Activated gamma-delta T cell treated with Interleukin-2 at 50 U/mL for 16 hours (primary cell): ENCODE measurements at regions not wholly inside any gene's neighbourhood (a gene's known extent, or its start where the extent isn't known, plus 50 kb on each side); places are given as distances from the start of the nearest gene placed in this dataset.
"Not testable (repeated sequence)": the region's sequence is repeated elsewhere in the genome, so short reads cannot be mapped to it uniquely, and the experiment has no call there.

Experiments used
- DNase-seq: peaks from one replicate; pipeline ENCODE4 v3.0.0-alpha.2; 2020

GRCh38 chr6:3672339-3672738, 79.2 kb downstream of the PXDC1 start:
- DNase-seq, result not testable (repeated sequence)

GRCh38 chr6:3671382-3671781, 80.1 kb downstream of the PXDC1 start:
- no peak for DNase-seq

- no peak for DNase-seq
These were observed 81.2 kb downstream of the PXDC1 start for GRCh38 chr6:3670356-3670755.

DNA sequence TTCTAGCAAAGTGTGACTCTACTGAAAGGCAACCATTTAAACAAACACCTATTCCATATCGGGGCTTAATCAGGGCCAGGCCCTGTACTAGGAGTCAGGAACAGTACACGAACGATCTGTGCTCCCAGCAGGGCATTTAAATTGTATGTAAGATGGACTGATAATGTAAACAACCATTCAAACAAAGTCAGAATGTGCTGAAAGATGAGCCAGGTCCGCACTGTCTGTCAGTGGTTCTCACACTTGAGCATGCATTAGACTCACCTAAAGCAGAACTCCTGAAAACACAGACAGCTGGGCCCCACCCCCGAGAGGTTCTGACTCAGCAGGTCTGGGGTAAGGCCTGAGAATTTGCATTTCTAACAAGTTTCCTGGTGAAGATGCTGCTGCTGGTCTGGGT, 81.6 kb downstream of the PXDC1 start:
- no peak for DNase-seq

- DNase-seq, result no peak
These were observed 85.9 kb downstream of the PXDC1 start for GRCh38 chr6:3665608-3666007.

- DNase-seq, result no peak
These were observed 86.9 kb downstream of the PXDC1 start for GRCh38 chr6:3664625-3665041.

DNA sequence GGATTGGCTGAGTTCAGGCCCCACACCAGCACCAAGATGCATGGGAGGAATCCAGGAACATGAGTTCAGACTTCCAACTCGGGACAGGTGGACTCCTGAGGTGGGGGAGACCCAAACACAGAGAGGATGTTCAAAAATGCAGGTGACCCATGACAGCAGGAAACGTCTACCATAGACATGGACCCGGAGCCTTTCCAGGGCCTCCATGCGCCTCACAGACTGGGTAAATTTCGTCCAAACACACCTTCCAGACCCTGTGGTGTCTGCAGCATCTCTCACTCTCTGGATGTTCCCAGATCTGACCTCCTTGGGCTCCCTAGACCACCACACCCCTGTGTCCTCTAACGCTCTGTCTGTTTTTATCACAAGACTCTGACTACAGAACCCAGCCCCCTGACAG, 87.7 kb downstream of the PXDC1 start:
- DNase-seq, result no peak

- DNase-seq, result no peak
These were observed 88.4 kb downstream of the PXDC1 start for GRCh38 chr6:3663081-3663480.

DNA sequence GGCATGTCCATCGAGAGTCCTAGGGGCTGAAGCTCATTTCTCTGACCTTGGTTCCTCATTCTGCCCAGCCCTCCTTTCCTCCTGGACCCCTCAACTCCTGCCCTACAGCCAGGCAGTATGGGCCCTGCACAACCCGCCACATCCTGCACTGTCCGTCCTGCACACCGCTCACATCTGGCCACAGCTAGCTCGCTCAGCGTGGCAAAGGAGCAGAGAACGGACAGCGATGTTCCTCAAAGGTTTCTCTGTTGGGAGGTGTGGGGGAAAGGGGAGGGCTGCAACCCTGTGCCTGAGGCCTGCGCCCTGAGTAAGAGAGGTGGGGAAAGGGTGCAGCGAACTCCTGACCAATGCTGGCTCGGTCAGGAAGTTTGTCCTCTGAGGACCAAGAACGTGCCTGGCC, 90.1 kb downstream of the PXDC1 start:
- DNase-seq, result no peak

- no peak for DNase-seq
These were observed 91.0 kb downstream of the PXDC1 start for GRCh38 chr6:3660473-3660872.

GRCh38 chr6:3659748-3660147, 91.8 kb downstream of the PXDC1 start:
- no peak for DNase-seq

DNA sequence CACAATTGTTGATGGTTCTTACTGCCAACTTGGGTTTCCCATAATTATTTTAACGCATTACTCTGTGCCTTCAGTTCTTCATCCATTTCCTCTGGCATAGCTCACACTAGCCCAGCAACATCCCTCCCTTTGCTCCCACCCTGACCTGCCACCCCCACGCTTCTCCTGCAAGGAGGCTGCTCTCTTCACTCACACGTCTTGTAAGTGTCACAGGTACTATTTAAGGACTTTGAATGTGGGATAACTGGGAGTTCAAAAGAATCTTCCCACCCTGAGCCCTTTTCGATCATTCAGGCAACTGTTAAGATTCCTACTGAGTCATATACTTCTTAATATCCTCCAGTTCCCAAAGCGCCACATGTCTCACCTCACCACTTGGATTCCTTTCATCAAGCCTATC, 95.4 kb downstream of the PXDC1 start:
- DNase-seq, result no peak

GRCh38 chr6:3654898-3655297, 96.6 kb downstream of the PXDC1 start:
- no peak for DNase-seq

- no peak for DNase-seq
These were observed 97.1 kb downstream of the PXDC1 start for GRCh38 chr6:3654436-3654835.

DNA sequence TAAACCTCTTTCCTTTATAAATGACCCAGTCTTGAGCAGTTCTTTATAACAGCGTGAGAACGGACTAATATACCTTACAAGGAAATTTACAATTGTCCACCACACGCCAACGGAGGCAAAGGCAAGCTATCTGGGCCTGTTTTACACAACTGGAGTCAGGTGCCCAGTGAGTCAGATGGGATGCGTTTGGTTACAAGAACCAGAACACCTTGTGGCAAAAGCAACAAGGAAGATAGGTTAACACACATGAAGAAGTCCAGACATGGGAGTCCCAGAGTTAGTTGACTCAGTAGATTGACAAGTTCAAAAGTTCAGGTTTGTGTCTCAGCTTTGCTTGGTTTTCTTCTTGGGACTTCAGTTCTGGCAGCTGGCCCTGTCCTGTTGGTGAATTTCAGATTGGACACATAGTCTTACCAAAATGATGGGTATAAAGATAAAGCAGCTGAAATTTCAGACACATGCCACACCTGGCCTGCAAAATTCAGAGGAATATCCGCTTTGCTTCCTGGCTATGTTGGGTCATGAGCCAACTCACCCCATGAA, 97.9 kb downstream of the PXDC1 start:
- DNase-seq, result no peak

DNA sequence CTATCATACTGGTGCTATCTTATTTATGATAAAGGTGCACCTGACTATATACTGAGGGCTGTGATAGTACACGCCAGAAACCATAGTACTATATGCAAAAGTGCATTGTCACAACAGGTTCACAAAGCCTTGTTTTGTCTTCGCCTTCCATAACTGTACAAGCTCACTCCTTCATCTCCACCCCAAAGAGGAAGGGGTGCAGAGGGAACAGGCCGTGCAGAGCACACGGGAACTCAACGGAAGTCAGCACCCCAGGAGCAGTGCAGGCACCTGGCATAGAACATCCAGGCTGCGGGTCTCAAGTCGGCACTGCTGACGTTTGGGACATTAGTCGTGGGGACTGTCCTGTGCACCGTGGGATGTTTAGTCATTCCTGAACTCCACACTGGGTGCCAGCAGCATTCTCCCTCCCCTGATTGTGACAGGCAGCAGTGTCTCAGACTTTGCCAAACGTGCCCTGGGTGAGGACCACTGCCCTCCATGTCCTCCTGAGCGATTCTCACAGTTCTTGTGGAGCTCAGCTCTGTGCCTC, 99.7 kb downstream of the PXDC1 start:
- DNase-seq, result no peak

GRCh38 chr6:3650959-3651697, 100.4 kb downstream of the PXDC1 start:
- DNase-seq, result no peak

DNA sequence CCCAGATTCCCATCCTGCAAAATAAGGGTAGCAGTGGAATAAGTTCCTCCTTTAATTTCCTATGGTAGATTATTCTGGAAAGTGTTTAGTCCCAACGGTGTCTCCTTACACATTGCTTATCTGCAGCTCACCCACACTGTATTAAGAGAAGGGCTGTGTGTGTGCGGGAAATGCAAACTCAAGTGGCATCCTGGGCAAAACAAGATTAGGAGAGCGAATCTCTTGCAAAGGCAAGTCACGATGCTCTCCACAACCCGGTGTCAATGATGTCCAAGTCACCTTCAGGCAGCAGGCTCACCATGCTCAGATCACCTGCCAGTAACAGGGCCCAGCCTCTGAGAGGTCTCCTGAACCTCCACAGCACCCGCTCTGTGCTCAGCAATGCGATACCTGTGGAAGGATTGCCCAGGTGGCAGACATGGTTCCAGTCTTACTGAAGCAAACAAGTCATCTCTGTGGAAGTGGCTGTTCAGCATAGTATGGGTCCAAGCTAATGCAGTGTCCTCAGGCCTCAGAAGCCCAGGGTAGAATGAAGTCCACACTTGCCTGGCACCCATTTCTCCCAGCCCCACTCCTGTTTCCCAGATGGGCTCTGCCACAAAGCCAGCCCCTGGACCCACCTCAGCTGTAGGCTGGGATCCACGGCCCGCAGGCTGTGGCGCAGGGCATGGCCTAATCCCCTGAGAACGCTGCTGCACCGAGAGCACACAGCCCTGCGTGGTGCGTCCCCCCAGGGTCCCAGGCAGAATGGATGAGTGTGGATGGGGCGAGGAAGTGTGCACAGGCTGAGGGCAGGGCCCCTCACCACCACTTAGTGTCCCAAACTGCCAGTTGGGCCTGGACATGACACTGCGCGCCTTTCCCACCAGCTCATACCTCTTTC, 101.2 kb downstream of the PXDC1 start:
- DNase-seq, result no peak

- DNase-seq, result no peak
These were observed 102.8 kb downstream of the PXDC1 start for GRCh38 chr6:3648724-3649123.

- DNase-seq, result no peak
These were observed 104.7 kb downstream of the PXDC1 start for GRCh38 chr6:3646616-3647362.

- DNase-seq, result no peak
These were observed 106.8 kb downstream of the PXDC1 start for GRCh38 chr6:3644739-3645012.

GRCh38 chr6:3643921-3644738, 107.4 kb downstream of the PXDC1 start:
- no peak for DNase-seq
